Inflammatory macrophage (primary cell): ENCODE measurements at regions not wholly inside any gene's neighbourhood (a gene's known extent, or its start where the extent isn't known, plus 50 kb on each side); places are given as distances from the start of the nearest gene placed in this dataset.
A peak's percentile ranks its signal among the peaks of the same experiment; 100 is the strongest.

Experiments used
- DNase-seq, 2 donors: peaks; one replicate each; pipeline ENCODE4 v3.0.0-alpha.2; 2020 to 2022

DNA sequence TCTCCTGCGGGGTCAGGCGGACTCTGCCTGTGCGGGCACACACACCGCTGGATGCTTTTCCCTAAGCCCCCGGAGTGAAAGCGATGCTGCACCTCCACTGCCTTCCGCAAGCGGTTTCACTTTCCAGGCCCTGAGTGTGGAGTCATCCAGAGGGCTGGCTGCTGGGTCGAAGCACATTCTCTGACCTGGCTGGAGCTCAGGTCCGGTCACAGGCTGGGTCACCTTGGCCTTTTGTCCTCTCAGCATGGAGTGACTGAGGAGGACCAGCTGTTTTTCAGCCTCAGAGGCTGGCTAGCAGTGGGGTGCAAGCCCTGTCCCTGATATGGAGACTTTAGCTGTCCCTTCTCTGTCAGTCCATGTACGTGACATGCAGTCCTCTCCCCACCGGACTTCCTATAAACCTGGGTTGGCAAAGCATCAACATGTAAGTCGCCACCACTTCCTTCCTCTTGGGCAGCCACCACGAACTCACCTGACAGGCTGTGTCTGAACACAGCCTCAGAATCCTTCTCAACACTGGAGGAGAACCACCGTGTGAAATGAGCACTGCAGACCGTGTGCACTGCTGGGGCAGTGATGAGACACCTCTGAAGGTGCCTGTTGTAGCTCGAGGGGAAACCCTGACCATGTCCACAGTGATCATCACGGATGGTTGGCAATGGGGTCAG is 51.3 kb downstream of the GADD45G start:
- DNase-seq, result peak in 1 of 2 donors; percentile 27

GRCh38 chr9:89657295-89657694 is 52.5 kb downstream of the GADD45G start:
- no peak for DNase-seq

DNA sequence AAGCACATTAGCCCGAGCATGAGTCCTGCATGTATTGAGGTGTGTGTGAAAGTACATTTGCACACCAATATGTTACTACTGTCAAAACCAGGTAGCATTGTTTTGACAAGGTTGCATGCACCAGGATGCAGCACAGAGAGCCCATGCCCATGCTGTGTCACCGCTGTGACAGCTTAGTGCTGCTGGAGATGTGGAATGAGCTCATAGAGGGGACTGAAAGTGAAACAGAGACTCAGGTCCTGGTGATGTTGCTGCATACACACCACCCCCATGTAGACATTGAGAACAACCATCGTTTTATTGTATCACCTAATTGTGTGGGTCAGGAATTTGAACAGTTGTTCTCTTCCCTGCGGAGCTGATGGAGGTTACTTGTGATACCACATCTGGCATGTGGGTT is 53.0 kb downstream of the GADD45G start:
- DNase-seq, result no peak

- no peak for DNase-seq
Measured at GRCh38 chr9:89658401-89658800, 53.6 kb downstream of the GADD45G start.

GRCh38 chr9:89658931-89659330 is 54.1 kb downstream of the GADD45G start:
- no peak for DNase-seq

DNA sequence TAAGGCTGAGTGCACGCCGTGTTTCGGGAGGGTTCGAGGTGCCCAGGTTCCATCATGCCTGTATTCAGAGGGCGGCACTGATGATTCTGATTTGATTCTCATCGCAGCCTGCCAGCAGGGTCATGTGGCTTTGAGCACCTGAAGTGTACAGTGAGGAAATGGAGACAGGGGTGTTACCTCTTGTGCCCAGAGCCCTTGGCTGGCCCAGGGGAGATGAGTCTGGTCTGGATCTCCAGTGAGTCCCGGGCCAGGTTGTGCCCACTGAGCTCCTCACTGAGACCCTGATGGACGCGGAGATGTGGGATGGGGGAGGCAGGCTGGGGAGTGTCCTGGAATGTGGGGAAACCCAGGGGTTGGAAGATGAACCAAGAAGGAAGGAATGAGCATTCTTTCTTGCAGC is 54.7 kb downstream of the GADD45G start:
- no peak for DNase-seq

- peak; percentile 83 to 84 for DNase-seq
Measured at GRCh38 chr9:89659891-89660685, 55.3 kb downstream of the GADD45G start.

GRCh38 chr9:89661391-89661949 is 56.7 kb downstream of the GADD45G start:
- DNase-seq, result peak; percentile 60 to 77

GRCh38 chr9:89661956-89662717 is 57.3 kb downstream of the GADD45G start:
- DNase-seq, result peak; percentile 86 to 94

DNA sequence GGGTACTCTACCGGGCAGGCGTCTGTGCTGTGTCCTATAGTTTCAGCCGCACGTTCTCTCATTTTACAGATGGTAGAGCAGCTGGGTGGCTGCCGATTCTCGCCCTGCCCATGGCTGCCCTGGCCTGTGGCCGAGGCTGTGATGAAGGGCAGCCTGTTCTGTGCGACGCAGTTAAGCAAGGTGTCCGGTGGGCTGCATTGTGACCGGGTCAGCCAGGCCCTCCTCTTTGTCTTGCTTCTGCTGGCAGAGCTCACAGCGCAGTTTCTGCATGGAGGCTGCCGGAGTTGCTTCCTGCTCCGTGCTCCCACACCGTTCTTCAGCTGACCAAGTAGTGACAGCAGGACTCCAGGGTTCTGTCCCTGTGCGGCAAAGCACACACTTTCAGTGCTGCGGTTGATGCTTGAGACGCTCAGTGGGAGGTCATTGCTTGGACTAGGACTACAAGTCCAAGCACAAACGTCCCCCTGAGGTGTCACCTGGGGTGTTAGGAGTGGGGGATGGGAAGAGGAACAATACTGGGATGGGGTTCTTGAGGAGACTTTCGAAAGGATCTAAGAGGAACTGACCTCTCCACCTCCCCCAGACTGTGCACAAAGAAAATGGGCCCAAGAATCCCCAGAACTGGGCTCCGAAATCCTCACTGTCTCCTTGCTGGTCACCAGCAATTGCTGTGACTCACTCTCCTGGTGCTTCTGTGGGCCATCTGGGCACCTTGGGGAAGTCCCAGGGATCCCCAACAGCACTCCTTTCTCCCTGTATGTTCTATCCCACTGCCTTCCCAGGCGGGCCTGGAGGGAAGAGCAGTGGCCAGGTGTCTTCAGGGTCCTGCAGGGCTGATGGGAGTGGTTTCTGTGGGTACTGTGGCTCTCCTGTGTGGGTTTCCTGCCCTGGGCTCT is 58.2 kb downstream of the GADD45G start:
- peak; percentile 63 to 73 for DNase-seq

GRCh38 chr9:89663614-89663970 is 58.8 kb downstream of the GADD45G start:
- no peak for DNase-seq

DNA sequence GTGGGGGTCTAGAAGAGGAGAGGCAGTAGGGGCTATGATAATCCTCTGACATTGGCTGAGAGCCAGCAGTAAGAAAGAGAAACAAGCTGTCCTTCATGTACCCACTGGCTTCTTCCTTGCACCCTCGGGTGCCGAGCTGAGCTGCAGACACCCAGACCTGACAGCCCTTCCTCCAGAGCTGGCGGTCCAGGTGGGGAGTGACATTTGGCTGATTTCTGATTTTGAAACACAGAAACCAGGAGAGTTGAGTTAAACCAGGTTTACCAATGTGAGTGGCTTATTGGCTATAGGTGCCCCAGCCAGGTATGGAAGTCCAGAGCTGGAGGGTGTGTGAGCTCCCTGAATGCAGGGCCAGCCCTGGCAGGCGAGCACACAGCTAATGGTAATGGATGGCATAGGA is 59.2 kb downstream of the GADD45G start:
- no peak for DNase-seq

GRCh38 chr9:89664896-89665329 is 60.1 kb downstream of the GADD45G start:
- no peak for DNase-seq

- DNase-seq, result no peak
Measured at GRCh38 chr9:89666364-89666763, 61.6 kb downstream of the GADD45G start.

GRCh38 chr9:89666950-89667349 is 62.1 kb downstream of the GADD45G start:
- peak; percentile 16 to 32 for DNase-seq

GRCh38 chr9:89667726-89668125 is 62.9 kb downstream of the GADD45G start:
- DNase-seq, result no peak

DNA sequence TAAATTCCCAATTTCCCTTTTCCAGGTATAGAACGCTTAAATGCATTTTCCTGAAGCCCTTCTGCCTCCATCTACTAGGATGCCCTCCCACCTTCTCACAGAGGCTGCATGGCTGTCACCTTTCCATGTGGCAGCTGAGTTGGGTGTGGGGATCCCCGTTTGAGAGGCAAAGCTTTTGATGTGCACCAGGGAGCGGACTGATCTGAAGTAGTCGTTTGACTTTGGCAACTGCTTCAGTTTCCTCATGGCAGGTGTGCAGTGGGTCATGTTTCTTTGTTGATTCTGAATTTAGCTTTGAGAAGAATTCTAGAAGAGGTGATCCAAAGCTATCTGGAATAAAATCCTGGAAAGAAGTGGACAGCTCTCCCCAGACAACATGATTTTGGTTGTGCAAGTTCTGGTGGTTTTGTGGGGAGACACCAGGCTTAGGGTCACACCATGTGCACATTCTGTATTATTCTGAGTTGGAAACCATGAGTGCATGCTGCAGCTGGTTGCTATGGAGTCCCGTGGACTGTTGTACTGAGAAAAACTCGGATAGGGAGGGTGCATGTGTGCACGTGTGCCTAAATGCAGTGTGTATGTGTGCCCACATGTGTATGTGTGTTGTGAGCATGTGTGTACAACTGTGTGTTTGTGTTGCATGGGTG is 63.5 kb downstream of the GADD45G start:
- DNase-seq, result no peak

DNA sequence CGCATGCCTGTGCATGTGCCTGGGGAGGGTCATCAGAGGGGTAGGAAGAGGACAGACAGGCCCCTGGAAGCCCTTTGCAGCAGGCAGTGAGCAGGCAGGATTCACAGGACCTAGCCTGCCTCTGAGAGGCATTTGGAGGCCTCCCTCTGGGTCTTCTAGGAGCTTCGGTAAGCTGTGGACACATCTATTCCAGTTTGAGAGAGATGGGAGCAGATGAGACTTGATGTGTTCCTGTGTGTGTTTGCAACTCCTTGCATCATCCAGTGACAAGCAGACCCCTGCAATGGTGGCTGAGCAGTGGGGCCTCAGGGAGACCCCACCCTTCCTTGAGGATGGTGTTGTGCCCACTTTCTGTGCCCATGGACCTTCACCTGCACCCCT is 64.0 kb downstream of the GADD45G start:
- DNase-seq, result no peak

DNA sequence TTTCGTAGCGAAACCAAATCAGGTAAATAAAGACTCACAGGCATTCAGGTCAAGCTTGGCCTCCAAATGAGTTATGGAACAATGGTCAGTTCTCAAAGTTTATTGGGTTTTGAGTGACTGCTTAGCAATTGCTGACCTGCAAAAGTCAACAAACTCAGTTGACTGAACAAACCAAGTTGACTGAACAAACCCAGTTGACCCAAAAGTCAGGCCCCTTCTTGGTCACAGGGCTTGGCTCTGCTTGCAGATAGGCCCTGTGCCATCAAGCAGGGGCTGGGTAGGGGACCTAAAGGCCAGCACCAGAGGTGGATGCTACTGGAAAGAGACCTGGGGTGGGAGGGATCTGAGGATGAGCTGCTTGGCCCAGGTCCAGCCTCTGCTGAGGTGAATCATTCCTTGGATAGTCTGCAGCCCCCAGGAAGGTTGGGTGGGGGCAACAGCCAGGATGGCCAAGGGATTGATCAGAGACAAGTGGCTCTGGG is 64.6 kb downstream of the GADD45G start:
- DNase-seq, result no peak

DNA sequence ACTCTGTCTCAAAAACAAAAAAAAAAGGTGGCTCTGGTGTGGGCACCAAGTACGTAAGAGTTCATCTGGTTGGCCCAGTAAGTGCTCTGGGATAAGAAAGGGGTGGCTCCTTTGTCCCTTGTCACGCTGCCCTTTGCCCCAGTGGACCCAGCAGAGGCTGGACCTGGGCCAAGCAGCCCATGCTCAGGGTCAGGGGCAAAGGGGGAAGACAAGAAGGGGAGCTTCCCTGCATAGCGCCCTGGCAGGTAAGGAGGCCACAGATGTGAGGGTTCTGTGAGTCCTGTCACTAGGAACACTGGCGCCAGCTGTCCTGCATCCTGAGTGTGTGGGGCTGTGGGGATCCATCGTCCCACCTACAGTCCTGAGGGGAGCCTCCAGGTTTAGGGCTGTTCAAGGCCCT is 65.3 kb downstream of the GADD45G start:
- DNase-seq, result no peak

DNA sequence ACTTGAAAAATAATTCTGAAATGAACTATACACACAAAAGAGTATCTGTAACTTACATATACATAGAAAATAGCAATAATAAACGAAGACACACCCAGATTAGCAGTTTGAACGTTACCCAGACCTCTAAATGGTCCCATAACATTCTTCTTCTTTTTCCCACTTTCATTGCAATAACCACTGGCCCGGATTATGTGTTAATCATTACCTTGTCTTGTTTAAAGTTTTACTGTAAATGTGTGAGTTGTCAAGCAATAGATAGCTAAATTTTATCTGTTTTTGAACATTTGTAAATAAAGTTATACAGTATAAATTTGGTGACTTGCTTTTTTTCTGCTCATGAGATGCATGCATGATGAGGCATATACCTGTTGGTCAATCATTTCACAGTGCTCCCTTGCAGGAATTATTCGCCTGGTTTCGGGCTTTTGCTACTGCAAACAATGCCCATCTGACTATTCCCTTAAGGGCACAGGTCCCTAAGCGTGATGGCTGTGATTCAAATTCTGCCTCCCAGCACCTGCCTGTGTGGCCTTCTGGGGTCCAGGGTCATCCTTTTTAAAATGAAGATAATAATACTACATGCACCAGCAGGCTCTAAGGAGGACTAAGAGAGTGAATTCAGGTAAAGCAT is 66.1 kb downstream of the GADD45G start:
- DNase-seq, result no peak
